ENCODE measurements at regions not wholly inside any gene's neighbourhood (a gene's known extent, or its start where the extent isn't known, plus 50 kb on each side); places are given as distances from the start of the nearest gene placed in this dataset.

- no peak for TF ChIP-seq CTCF (conservative IDR thresholded peaks at IDR 0.05; ENCODE audit: low read depth in 2 of 2)
- TF ChIP-seq, protein P1, sequence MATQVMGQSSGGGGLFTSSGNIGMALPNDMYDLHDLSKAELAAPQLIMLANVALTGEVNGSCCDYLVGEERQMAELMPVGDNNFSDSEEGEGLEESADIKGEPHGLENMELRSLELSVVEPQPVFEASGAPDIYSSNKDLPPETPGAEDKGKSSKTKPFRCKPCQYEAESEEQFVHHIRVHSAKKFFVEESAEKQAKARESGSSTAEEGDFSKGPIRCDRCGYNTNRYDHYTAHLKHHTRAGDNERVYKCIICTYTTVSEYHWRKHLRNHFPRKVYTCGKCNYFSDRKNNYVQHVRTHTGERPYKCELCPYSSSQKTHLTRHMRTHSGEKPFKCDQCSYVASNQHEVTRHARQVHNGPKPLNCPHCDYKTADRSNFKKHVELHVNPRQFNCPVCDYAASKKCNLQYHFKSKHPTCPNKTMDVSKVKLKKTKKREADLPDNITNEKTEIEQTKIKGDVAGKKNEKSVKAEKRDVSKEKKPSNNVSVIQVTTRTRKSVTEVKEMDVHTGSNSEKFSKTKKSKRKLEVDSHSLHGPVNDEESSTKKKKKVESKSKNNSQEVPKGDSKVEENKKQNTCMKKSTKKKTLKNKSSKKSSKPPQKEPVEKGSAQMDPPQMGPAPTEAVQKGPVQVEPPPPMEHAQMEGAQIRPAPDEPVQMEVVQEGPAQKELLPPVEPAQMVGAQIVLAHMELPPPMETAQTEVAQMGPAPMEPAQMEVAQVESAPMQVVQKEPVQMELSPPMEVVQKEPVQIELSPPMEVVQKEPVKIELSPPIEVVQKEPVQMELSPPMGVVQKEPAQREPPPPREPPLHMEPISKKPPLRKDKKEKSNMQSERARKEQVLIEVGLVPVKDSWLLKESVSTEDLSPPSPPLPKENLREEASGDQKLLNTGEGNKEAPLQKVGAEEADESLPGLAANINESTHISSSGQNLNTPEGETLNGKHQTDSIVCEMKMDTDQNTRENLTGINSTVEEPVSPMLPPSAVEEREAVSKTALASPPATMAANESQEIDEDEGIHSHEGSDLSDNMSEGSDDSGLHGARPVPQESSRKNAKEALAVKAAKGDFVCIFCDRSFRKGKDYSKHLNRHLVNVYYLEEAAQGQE (IDR thresholded peaks at IDR 0.05; ENCODE audit: unreplicated experiment), result no peak
- no peak for TF ChIP-seq EZH2 (IDR thresholded peaks at IDR 0.05; ENCODE audit: low read depth, unreplicated experiment)
- TF ChIP-seq ETS1 (IDR thresholded peaks at IDR 0.05), result no peak
- no peak for TF ChIP-seq EZH2phosphoT487 (IDR thresholded peaks at IDR 0.05; ENCODE audit: unreplicated experiment)
- no peak for TF ChIP-seq POLR2AphosphoS5 (IDR thresholded peaks at IDR 0.05; ENCODE audit: low read depth)
- no peak for TF ChIP-seq ZNF462 (CRISPR knock-in tag; IDR thresholded peaks at IDR 0.05)
- TF ChIP-seq NANOG (IDR thresholded peaks at IDR 0.05; ENCODE audit: borderline replicate concordance), result no peak
- no peak for TF ChIP-seq JUNB (IDR thresholded peaks at IDR 0.05; ENCODE audit: unreplicated experiment)
- no peak for TF ChIP-seq CREB1 (CRISPR knock-in tag; IDR thresholded peaks at IDR 0.05; ENCODE audit: low read depth)
- no peak for TF ChIP-seq ZNF331 (CRISPR knock-in tag; IDR thresholded peaks at IDR 0.05; ENCODE audit: low read depth)
- no peak for TF ChIP-seq STAT1 (IDR thresholded peaks at IDR 0.05; ENCODE audit: unreplicated experiment)
Observed at GRCh38 chr11:98836156-98836555, 184.6 kb upstream of the CNTN5 start.

Measured in GM23338 (cell line).